ENCODE measurements at regions not wholly inside any gene's neighbourhood (a gene's known extent, or its start where the extent isn't known, plus 50 kb on each side); places are given as distances from the start of the nearest gene placed in this dataset.

- TF ChIP-seq CTCF (IDR thresholded peaks at IDR 0.05; ENCODE audit: low read depth, low read length) (no peak), EZH2phosphoT487 (IDR thresholded peaks at IDR 0.05; ENCODE audit: low read depth) (no peak)
These were observed 1005.1 kb downstream of the PCDH9 start for GRCh38 chr13:66225072-66225471.
